Gastrocnemius medialis (tissue), 4 donors: ENCODE measurements at regions not wholly inside any gene's neighbourhood (a gene's known extent, or its start where the extent isn't known, plus 50 kb on each side); places are given as distances from the start of the nearest gene placed in this dataset.

Experiments
- CTCF ChIP-seq, 5 experiments: fragments of 450-650 bp in 3 of 5; fragments of 200-600 bp in 2 of 5; sonication (generic) in 2 of 5; IDR thresholded peaks in 4 of 5; conservative IDR thresholded peaks in 1 of 5; 1 replicate in 4 of 5; 2 replicates in 1 of 5; pipeline ENCODE4 v1.5.1; 2016 to 2019; ENCODE audit warnings: antibody characterized with exemption in 5 of 5, mild to moderate bottlenecking in 3 of 5, moderate library complexity in 3 of 5
- POLR2A ChIP-seq, 2 donors: fragments of 450-650 bp; IDR thresholded peaks; one replicate each; pipeline ENCODE4 v1.6.1; 2017; ENCODE audit warnings: antibody characterized with exemption in 2 of 2, mild to moderate bottlenecking in 2 of 2, moderate library complexity in 2 of 2

DNA sequence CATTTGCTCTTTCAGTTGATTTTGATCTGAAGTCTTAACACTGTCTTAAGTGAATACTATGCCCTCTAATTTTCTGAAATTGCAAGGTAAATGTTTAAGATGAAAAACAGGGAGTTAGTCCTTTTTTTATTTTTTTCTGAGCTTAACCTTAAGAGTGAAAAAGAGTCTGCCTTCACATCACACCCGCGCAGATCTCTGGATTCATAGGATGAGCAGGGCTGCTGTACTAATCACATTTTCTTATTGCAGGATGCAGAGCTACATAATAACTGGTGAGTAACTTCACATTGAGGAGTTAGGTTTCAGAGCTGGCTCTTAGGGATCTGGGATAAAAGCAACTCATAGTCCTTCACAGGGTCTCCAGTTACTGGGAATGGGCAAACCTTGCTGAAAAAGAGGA lies 188.7 kb upstream of the ATP1B1 start:
- no peak for TF ChIP-seq CTCF (IDR thresholded peaks at IDR 0.05 in 4 of 5, conservative IDR thresholded peaks at IDR 0.05 in 1 of 5)
- no peak for TF ChIP-seq POLR2A (IDR thresholded peaks at IDR 0.05)
